CD4-positive, alpha-beta T cell treated with Interleukin-17A for 1 hour (primary cell): ENCODE measurements at regions not wholly inside any gene's neighbourhood (a gene's known extent, or its start where the extent isn't known, plus 50 kb on each side); places are given as distances from the start of the nearest gene placed in this dataset.

ENCODE experiments used
- DNase-seq: peaks from one replicate; pipeline ENCODE4 v3.0.0-alpha.2; 2020

DNA sequence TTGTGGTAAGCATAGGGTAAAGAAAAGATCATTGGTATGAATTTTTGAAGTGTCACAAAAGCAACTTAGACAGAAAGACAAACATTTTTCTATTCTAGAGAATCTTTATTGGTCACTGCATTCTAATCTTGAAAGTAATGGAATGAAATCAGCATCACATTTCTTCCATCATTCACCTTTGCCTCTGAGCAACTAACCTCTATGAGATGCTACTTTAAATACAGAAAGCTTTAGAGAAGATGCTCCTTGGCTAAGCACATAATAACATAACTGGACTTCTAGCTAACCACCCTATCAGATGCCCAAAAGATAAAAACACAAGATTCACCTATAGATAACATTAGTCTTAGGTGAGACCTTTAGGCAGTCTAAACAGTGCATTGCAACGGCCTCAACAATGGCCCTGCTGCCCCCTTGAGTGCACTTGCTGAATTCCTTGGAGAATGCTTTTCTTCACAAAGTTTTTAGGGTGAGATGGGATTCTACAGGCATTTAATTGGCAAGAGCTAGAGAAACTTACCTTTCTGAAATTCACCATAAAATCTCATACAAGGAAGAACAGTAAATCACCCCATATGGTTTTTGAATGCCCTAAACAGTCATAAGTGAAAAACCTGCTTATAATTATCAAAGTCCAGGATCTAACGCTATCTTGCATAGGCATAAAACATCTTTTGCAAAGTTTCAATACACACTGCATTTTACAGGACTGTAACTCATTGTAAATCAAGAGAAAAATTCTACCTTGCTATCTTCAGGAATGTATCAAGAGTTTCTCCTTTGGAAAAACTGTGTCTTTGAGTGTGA, 791.3 kb upstream of the CHAC2 start:
- no peak for DNase-seq

DNA sequence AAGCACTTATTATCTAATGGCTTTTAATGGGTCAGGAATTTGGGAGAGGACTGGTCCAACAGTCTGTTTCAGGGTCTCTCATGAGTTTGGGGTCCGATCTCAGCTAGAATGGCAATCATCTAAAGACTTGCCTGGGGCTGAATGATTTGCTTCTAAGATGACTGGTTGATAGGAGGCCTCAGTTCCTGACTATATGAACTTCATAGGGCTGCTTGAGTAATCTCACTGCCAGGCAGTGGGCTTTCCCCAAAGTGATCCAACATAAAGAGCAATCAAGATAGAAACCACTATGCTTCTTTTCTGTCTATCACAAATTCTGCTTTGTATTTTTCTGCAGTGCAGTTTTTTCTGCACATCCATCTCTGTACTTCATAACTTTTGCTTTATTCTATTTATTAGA, 793.5 kb upstream of the CHAC2 start:
- no peak for DNase-seq

DNA sequence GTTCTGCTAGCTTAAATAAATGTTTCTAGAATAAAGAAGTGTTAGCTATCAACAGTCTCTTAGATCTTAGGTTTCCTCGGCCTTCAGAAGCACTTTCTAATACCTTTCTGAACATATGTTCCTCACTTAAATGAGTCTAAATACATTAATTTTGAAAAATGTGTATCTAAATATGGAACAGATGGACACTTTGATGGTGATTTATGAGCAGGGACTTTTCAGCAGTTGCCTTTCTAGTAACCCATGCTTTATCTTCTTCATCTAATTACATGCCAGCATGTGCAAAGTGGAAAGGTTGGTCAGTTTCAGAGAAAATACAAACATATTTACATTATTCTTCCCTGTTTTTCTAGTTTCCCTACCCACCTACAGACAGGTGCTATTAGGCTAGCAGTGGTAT, 797.0 kb upstream of the CHAC2 start:
- no peak for DNase-seq

DNA sequence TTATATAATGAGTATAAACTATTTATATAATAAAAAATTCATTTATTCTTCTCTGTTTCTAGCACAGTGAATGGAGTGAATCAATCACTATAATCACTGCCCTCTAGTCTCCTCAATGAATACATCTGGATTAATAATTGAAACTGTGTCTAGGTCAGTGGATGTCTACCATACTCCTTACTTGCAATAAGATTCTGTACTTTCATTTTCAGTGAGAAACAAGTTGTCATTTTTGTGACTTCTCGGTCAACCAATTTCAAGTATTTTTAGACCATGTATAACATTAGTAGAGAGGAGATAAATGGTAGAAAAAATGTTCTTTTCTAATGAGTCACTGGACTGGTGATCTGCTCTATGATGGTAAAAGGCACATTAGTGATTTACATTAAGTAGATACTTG, 799.6 kb upstream of the CHAC2 start:
- DNase-seq = no peak

DNA sequence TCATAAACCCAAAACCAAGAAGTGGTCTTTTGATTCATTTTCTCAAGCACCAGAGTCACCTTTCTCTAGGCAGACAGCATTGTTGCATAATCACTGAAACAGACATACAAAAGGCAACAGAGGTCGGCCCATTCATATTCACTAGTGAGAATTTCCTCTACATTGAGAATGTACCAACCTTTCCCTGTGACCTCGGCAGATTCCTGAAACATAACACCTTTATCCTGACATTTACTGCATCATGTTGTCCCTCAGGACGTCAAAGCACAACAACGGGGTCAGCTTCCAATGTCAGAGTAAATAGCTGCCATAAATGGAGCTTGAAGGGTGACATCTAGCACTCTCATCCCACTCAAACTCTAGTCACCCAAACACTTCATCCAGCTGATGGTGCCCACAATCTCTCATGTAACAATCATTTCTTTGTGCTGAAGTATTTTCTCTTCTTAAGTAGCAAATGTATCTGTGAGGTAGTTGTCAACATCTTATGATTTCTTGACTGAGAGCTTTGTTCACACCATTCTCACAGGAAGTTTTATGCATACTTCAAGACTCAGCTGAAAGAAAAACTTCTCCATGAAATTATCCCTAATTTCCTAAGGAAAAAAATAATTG, 802.6 kb upstream of the CHAC2 start:
- DNase-seq = no peak

DNA sequence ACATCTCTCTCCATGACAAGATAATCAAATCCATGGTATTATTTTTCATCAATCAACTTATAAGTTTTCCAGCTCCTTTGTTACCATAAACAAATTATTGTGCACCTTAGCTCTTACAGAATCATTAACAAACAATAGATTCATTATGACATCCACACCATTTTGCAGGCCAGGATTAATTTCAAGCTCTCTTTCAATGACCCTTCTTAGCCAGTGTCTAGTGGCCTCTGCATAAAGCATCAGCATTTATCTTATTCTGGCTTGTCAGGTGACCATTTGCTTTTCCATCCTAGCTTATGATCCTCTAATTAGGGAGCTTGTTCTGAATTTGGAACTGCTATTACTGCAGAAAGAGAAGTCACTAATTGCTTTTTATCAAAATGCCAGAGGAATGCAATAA, 806.2 kb upstream of the CHAC2 start:
- no peak for DNase-seq

DNA sequence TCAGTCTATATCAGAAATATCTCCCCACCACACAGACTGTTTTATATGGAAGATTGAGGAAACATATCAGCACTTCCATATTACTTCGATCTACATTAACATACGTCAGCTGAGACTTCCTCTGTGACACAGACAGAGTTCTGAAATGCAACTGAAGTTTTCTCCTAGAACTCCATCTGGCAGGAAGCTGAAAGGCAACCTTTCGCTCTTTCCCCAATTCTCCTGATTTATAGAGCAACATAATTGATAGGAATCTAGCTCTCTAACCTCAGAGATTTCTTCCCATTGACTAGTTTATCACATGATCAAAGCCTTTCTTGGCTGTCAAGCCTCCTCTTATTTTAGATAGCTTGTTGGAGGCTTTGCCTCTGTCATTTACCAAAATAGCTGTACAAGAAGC, 806.7 kb upstream of the CHAC2 start:
- no peak for DNase-seq

DNA sequence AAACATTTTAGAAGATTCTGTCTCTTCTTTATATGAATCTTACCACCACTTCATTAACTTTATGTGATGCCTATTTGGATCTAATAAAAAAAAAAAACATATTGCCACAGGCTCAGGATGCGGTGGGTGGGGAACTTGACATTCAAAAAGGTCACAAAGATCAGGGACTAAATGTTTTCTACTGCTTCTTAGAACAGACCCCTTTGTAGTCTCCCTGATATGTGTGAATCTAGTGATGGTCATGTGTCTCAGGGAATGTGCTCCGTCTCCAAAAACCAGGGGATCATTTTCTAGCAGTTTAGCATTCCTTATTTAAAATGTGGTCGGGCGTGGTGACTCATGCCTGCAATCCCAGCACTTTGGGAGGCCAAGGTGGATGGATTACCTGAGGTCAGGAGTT, 807.8 kb upstream of the CHAC2 start:
- DNase-seq = no peak

DNA sequence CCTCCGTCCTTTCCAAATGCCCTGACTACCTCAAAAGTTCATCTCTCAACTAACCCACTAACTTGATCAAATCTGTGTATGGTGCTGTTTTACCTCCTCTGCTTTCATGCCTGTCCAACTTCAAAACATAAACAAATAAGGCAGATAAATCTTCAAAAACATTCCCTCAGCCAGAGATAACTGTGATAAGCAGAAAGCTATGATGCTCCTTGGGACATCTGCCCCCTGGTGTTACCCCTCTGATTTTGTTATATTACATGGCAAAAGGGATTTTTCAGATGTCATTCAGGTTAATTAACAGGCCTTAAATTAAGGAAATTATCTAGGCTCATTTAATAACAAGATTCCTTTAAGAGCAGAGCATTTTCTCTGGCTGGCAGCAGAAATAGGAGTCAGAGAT, 810.8 kb upstream of the CHAC2 start:
- no peak for DNase-seq

DNA sequence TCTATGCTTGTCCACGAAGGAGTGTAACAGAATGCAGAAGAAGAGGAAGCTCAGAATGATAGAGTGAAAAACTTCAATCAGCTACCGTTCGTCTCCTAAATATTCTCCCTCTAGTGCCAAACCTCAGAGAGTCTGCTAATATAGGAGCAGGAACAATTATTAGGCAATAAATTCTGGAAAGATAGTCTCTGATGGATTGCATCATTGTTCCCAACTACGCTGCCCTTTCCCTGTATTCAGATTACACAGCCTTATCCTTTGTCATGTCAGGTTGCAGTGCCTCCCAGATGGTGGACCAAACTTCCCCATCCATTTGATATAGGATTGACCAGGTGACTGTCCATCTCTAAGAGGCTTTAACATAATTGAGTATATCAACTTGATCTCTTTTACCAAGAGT, 811.5 kb upstream of the CHAC2 start:
- DNase-seq = no peak

DNA sequence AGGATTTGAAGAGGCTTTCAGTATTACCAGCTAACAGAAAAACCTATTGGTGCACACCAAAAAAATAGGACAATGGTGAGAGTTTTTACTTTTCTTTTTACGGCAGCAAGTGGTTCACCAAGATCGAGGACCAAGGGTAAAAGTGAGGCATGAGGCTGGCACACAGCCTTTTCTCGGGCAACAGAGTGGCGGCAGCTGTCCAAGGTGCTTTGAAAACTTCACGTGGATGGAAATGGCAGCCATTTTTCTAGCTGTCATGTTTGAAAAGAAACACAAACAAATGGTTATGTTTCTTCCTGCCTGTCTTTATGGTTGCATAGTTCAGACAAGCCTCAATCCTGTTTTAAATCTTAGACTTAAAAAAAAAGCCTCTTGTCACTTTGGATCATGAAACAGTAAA, 812.5 kb upstream of the CHAC2 start:
- DNase-seq = no peak

DNA sequence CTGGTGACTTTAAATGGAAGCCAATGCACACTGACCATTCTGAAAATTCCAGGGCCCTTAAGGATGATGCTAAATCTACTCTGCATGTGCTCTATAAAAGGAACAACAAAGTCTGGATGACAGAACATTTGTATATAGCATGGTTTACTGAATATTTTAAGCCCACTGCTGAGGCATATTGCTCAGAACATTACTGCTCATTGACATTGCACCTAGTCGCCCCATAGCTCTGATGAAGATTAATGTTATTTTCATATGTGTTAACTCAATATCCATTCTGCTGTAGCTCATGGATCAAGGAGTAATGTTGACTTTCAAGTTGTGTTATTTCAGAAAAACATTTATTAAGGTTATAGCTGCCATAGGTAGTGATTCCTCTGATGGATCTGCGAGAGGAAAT, 827.5 kb upstream of the CHAC2 start:
- DNase-seq = no peak

DNA sequence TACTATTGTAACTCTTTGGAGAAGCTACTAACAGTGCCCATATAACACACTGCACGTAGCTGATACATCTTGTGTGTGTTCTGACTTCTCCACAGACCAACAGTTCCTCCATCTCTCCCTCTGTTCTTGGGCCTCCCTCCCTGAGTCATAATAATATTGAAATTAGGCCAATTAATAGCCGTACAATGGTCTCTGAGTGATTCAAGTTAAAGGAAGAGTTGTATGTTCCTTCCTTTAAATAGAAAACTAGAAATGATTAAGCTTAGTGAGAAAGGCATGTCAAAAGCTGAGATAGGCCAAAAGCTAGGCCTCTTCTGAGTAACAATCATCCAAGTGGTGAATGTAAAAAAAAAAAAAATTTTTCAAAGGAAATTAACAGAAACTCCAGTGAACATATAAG, 828.4 kb upstream of the CHAC2 start:
- no peak for DNase-seq

DNA sequence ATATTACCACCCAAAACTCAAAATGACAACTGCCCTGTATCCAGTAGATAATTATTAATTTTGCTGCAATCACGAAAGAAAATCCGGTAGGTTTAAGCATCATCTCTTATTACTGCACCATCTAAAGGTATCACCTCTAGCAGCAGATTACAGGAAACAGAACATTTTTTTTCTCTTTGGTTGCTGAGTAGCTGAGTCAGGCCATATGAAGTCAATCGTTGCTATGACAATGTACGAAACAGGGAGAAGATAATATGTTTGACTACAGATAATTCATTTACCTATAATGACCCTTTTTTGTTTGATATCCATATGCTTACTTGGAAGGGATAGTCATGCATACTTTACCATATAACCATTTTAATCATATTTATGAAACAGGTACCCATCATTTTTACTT, 831.6 kb upstream of the CHAC2 start:
- DNase-seq = no peak

DNA sequence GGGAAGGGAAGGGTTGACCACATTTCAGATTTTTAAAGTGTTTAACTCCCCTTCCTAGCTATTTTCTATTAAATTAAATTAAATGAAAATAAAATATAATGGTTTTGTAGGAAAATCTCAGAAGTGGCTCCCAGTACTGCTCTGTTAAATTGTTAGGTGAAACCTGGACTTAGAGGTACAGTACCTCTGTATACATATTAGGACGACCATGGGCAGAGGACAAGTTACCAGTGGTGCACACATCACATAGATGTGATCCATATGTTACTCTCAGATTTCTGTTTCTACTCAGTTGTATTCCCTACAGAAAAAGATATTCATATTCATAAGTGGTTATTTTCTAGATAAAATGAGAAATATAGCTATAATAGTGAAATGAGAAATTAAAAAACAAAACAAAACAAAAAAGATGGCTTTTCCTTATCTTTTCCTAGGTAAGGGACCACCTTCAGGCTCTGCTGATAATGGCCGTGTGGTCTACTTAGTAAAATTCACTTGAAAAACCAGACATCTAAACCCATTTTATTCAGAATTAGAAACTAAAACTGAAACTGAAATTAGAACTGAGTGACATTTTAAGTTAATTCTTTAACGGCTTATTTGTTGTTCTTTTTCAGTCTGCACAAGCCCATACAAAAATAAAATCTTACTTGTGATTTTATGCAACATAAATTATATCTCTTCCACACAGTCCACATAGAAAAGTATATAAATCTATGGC, 832.5 kb upstream of the CHAC2 start:
- DNase-seq = no peak

DNA sequence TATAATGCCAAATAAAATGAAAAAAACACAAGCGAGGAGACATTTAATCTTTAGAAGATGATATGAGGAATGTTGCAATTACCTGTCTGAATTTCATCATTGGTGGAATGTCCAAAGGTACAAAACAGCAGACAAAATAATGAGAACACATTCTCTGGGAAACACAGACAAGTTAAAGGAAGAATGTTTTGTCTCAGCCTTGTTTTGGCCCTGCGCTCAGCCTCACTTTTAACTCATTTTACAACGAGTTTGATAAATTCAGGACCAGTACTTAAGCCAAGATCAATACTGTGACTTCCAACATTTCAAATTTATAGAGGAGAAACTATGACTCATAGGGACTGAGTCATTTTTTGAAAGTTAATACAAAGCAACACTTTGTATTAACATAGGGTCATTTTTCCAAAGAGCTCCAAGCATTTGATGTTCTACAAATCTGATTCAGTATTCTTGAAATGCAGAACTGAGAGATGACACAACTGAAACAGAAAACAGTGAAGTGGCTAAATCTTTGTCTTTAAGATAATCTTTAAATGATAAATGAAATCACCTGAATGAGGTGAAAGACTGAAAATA, 833.2 kb upstream of the CHAC2 start:
- DNase-seq = no peak

DNA sequence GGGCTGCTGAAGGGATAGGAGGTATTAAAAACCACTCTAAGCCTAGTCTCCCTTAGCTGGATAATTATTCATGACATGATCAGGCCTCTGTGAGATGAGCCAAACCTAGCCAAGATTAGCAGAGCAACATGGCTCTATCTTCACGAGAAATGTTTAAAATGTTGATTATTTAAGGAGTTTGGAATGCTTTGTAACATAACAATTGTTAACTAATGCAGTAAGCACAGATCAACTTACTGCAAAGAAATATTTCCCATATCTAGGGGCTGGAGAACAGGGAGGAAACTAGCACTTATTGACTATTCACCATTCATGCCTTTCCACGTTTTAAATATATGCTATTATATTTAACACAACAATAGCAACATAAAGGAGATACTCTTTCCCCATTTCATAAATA, 833.7 kb upstream of the CHAC2 start:
- DNase-seq = no peak

DNA sequence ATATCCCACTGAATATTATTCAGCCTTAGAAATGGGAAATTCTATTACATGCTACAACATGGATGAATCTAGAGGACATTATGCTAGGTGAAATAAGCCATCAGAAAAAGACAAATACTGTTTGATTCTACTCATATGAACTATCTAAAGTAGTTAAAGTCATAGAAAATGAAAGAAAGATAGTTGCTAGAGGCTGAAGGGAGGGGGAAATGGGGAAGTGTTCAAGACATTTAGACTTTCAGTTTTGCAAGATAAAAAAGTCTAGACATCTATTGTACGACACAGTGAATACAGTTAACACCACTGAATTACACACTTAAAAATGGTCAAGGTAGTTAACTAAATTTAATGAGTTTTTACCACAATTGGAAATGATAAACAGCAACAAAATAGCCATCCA, 835.9 kb upstream of the CHAC2 start:
- no peak for DNase-seq

DNA sequence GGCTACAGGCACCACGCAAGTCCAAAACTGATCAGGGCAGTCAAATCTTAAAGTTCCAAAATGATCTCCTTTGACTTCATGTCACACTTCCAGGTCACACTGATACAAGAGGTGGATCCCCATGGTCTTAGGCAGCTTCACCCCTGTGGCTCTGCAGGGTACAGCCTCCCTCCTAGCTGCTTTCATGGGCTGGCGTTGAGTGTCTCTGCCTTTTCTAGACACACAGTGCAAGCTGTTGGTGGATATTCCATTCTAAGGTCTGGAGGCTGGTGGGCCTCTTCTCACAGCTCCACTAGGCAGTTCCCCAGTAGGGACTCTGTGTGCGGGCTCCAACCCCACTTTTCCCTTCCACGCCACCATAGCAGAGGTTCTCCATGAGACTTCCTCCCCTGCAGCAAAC, 838.2 kb upstream of the CHAC2 start:
- DNase-seq = no peak

DNA sequence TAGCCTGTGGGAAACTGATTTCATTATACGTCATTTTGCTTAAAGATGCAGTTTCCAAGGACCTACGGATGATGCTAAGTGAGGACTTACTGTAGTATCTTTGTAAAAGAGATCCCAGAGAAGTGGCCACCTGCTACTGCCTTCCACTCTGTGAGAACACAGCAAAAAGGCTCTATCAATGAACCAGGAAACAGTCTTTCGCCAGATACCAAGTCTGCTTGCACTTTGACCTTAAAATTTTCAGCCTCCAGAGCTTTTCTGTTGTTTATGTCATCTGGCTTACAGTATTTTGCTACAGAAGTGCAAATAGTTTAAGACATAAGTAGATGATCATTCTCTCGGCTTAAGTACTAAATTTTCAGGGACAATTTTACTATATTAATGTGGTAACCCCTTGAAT, 847.9 kb upstream of the CHAC2 start:
- DNase-seq = no peak

DNA sequence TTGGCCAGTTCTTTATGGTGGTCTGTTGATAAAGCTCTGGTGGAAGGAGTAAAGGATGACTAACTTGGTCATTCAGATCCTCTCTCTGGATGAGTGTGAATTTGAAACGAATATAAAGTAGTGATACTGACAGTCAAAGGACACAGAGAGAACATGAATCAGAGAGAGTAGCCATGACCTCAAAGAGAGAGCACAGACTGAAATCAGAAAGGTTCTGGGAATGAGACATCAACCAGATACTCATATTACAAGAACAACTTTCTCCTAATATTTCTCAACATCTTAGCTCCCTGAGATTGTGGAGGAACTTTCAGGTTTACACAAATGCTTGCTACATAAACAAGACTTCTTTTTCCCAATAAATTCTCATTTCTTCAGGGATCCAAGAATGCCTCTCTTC, 849.1 kb upstream of the CHAC2 start:
- DNase-seq = no peak

DNA sequence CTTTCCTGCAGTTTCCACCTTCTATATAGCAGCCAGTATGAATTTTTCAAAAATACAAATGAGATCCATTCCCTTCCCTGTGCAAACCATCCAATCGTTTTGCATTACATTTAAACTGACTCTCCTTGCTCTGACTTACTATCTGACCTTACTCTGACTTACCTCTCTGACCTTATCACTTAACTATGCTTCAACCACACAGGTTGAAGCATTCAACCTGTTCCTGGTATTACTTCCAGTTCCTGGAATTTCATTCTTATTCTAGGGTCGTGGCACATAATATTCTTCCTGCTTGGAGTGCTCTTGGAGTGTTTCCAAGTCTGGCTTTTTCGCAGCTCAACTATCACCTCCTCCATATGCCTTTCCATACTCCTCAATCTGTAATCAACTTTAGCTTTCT, 850.6 kb upstream of the CHAC2 start:
- no peak for DNase-seq

DNA sequence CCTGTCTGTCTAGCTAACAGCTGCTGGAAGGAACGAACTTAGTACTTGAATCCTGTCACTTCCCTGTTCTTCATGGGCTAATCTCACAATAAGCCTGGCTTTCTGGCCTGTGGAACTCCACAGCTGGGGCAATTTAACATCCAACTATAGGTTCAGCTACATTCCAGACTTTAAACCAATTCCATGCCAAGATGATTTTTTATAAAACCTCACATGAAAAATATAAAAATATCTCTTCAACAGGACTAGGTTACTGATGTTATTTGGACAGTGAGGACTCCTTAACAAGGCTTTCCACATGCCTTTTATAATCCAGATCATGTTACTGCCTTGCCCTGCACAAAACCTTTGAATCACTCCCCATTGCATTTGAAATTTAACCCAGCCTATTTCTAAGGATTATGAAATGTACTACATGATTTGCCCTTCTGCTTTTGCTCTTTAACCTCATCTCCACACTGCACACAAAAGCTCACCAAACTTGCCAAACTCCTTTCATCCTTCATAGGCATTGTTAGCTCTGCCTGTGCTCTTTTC, 863.2 kb upstream of the CHAC2 start:
- DNase-seq = no peak
